B cell (primary cell): ENCODE measurements at regions not wholly inside any gene's neighbourhood (a gene's known extent, or its start where the extent isn't known, plus 50 kb on each side); places are given as distances from the start of the nearest gene placed in this dataset.
"Not testable (repeated sequence)": the region's sequence is repeated elsewhere in the genome, so short reads cannot be mapped to it uniquely, and the experiment has no call there.

ENCODE experiments used
- ATAC-seq: fragments of 200-7000 bp; cut with Tn5 transposase; one replicate; pipeline ENCODE4 v1.10.0; 2021; ENCODE audit warnings: low read depth, mild to moderate bottlenecking, moderate number of reproducible peaks, moderate library complexity
- CTCF ChIA-PET: fragments of 350-600 bp; sonication (Branson Sonifier 250); formaldehyde crosslinking; loops from one replicate; lab custom pipeline; 2021; ENCODE audit warnings: antibody characterized with exemption, inconsistent platforms; lab: Charles Lee
- POLR2A ChIA-PET: fragments of 350-600 bp; sonication (Branson Sonifier 250); formaldehyde crosslinking; loops from one replicate; lab custom pipeline; 2021; ENCODE audit warnings: antibody characterized with exemption; lab: Charles Lee
- DNase-seq: peaks from one replicate; pipeline ENCODE4 v3.0.0; 2013
- H2AFZ ChIP-seq: 2 replicates; pipeline ENCODE4 v1.6.1; 2012; ENCODE audit warnings: mild to moderate bottlenecking, low read depth, low read length; ENCODE audit not compliant: insufficient read depth, poor library complexity, severe bottlenecking
- H3K27ac ChIP-seq, 2 donors: 1 replicate in 1 of 2; 2 replicates in 1 of 2; pipeline ENCODE4 v1.5.1; 2012 to 2013; ENCODE audit warnings: low read length in 2 of 2, mild to moderate bottlenecking in 2 of 2, moderate library complexity in 1 of 2
- H3K27me3 ChIP-seq, 4 experiments: fragments of 200-600 bp in 1 of 4; sonication (generic) in 1 of 4; replicated peaks in 1 of 4; 1 replicate in 2 of 4; 2 replicates in 2 of 4; pipeline versions ENCODE4 v1.6.1 to v1.7.0; 2013 to 2016; ENCODE audit warnings: low read length in 3 of 4, mild to moderate bottlenecking in 2 of 4, mixed read lengths in 1 of 4, moderate library complexity in 1 of 4; ENCODE audit not compliant: insufficient read depth in 4 of 4, control insufficient read depth in 3 of 4; ENCODE audit errors: control extremely low read depth in 1 of 4
- H3K36me3 ChIP-seq, 2 experiments: replicated peaks in 1 of 2; 1 replicate in 1 of 2; 2 replicates in 1 of 2; pipeline versions ENCODE4 v1.6.1 to v1.7.1; 2013; ENCODE audit warnings: low read length in 1 of 2; ENCODE audit not compliant: insufficient read depth in 2 of 2, control insufficient read depth in 1 of 2; ENCODE audit errors: control extremely low read depth in 1 of 2, extremely low read depth in 1 of 2
- H3K4me1 ChIP-seq, 2 donors: fragments of 200-600 bp in 1 of 2; sonication (generic) in 1 of 2; 1 replicate in 1 of 2; 2 replicates in 1 of 2; pipeline versions ENCODE4 v1.5.1 to v1.6.1; 2013 to 2017; ENCODE audit warnings: low read length in 2 of 2; ENCODE audit not compliant: control insufficient read depth in 2 of 2, insufficient read depth in 2 of 2
- H3K4me2 ChIP-seq: replicated peaks from 2 replicates; pipeline ENCODE3; 2012; ENCODE audit warnings: mild to moderate bottlenecking, low read depth, low read length; ENCODE audit not compliant: poor library complexity, severe bottlenecking
- H3K4me3 ChIP-seq, 5 experiments: fragments of 200-600 bp in 1 of 5; sonication (generic) in 1 of 5; 1 replicate in 3 of 5; 2 replicates in 2 of 5; pipeline versions ENCODE4 v1.5.1 to v1.7.0; 2011 to 2016; ENCODE audit warnings: low read length in 4 of 5, mild to moderate bottlenecking in 4 of 5, low read depth in 2 of 5, control low read depth in 1 of 5, moderate library complexity in 1 of 5; ENCODE audit not compliant: insufficient read depth in 1 of 5; ENCODE audit errors: control extremely low read depth in 1 of 5, extremely low read depth in 1 of 5
- H3K79me2 ChIP-seq: fragments of 200-600 bp; sonication (generic); one replicate; pipeline ENCODE4 v1.6.0; 2016; ENCODE audit warnings: low read length; ENCODE audit not compliant: control insufficient read depth, insufficient read depth
- H3K9ac ChIP-seq: fragments of 200-600 bp; sonication (generic); 2 replicates; pipeline ENCODE4 v1.6.1; 2017; ENCODE audit warnings: mild to moderate bottlenecking, low read length, moderate library complexity
- H3K9me3 ChIP-seq, 3 donors: one replicate each; pipeline versions ENCODE4 v1.6.1 to v1.7.1; 2013; ENCODE audit warnings: low read length in 2 of 3; ENCODE audit not compliant: control insufficient read depth in 2 of 3, insufficient read depth in 1 of 3; ENCODE audit errors: control extremely low read depth in 1 of 3
- H4K20me1 ChIP-seq: 2 replicates; pipeline ENCODE4 v1.6.0; 2012; ENCODE audit warnings: mild to moderate bottlenecking, low read length; ENCODE audit not compliant: insufficient read depth, control insufficient read depth, poor library complexity, severe bottlenecking
- H3K27ac Mint-ChIP-seq: one replicate; pipeline ENCODE4 v1.8.0; 2021; ENCODE audit warnings: mixed read lengths
- H3K27me3 Mint-ChIP-seq: one replicate; pipeline ENCODE4 v1.8.0; 2021; ENCODE audit warnings: mixed read lengths
- H3K4me1 Mint-ChIP-seq: one replicate; pipeline ENCODE4 v1.8.0; 2021; ENCODE audit warnings: mixed read lengths
- H3K4me3 Mint-ChIP-seq: one replicate; pipeline ENCODE4 v1.8.0; 2021; ENCODE audit warnings: mixed read lengths
- H3K9me3 Mint-ChIP-seq: one replicate; pipeline ENCODE4 v1.8.0; 2022; ENCODE audit warnings: mixed read lengths; ENCODE audit not compliant: insufficient read depth
- EZH2 ChIP-seq: IDR thresholded peaks from 2 replicates; pipeline ENCODE4 v1.6.1; 2012; ENCODE audit warnings: borderline replicate concordance, low read depth, mild to moderate bottlenecking, moderate library complexity, low read length; ENCODE audit not compliant: insufficient read depth, poor library complexity, severe bottlenecking
- WGBS: methylation state at CpG from one replicate; pipeline ENCODE4 v1.1.5; 2013; ENCODE audit warnings: missing lambda C conversion rate; ENCODE audit not compliant: insufficient coverage; 5-methylcytosine and 5-hydroxymethylcytosine counted together
- intact Hi-C: fragments of 100-400 bp; cut with micrococcal nuclease; formaldehyde crosslinking; loops from one replicate; pipeline ENCODE4 v1.10.0; 2022
- TF ChIP-seq, protein P1 (sequence below): fragments of 200-600 bp; IDR thresholded peaks from one replicate; pipeline ENCODE4 v1.8.0; 2022; ENCODE audit warnings: antibody characterized with exemption, mild to moderate bottlenecking

DNA sequence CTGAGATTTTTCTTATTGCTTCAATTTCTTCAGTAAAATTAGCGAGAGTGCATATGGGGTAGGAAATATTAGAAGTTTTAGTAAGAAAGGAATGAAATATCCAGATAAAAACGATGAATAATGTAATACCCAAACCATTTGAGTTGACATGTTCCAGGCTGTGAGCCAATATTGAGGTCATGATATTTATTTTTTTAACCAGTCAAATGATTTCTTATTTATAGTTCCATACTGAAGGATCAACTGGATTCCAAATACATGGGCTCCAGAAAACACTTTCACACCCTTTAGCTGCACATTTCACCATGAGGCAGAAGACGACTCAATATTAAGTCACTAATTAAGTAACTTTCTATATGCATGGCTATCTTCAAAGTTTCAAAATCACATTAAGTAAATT is 312.5 kb downstream of the PPP1R3A start:
- POLR2A ChIA-PET = no interaction called here
- Histone ChIP-seq H3K4me3 (no peak overlapping the region), H3K9me3 (no peaks in the 10 kb centered on the region), H3K27ac (no peak overlapping the region), H3K4me1 (no peaks in the 10 kb centered on the region), H3K27me3 (no peaks in the 10 kb centered on the region), H3K9ac (no peak overlapping the region), H4K20me1 (no peaks in the 10 kb centered on the region), H3K36me3 (no peaks in the 10 kb centered on the region), H2AFZ (no peak overlapping the region), H3K4me2 (no peak overlapping the region), H3K79me2 (no peaks in the 10 kb centered on the region)
- WGBS = no CpG with 5 or more reads among the region's 3 CpGs
- H3K4me1 Mint-ChIP-seq = no peaks in the 10 kb centered on the region
- H3K4me3 Mint-ChIP-seq = no peak overlapping the region
- DNase-seq (no peak), ATAC-seq (no peak)
- no peak overlapping the region for H3K27ac Mint-ChIP-seq
- TF ChIP-seq, protein P1, sequence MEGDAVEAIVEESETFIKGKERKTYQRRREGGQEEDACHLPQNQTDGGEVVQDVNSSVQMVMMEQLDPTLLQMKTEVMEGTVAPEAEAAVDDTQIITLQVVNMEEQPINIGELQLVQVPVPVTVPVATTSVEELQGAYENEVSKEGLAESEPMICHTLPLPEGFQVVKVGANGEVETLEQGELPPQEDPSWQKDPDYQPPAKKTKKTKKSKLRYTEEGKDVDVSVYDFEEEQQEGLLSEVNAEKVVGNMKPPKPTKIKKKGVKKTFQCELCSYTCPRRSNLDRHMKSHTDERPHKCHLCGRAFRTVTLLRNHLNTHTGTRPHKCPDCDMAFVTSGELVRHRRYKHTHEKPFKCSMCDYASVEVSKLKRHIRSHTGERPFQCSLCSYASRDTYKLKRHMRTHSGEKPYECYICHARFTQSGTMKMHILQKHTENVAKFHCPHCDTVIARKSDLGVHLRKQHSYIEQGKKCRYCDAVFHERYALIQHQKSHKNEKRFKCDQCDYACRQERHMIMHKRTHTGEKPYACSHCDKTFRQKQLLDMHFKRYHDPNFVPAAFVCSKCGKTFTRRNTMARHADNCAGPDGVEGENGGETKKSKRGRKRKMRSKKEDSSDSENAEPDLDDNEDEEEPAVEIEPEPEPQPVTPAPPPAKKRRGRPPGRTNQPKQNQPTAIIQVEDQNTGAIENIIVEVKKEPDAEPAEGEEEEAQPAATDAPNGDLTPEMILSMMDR = no peak
- no peak for TF ChIP-seq EZH2
- CTCF ChIA-PET = no interaction called here
- intact Hi-C loops = no loop called here
- no peaks in the 10 kb centered on the region for H3K27me3 Mint-ChIP-seq
- H3K9me3 Mint-ChIP-seq = no peaks in the 10 kb centered on the region

DNA sequence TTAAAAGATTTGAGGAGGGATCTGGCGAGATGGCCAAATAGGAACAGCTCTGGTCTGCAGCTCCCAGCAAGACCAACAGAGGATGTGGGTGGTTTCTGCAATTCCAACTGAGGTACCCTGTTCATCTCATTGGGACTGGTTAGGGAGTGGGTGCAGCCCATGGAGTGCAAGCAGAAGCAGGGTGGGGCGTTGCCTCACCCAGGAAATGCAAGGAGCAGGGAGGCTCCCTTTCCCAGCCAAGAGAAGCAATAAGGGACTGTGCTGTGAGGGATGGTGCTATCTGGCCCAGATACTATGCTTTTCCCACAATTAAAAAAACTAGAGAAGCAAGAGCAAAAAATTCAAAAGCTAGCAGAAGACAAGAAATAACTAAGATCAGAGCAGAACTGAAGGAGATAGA is 318.4 kb downstream of the PPP1R3A start:
- H3K4me3 Mint-ChIP-seq, H3K36me3 ChIP-seq, H3K27ac ChIP-seq, H3K27me3 Mint-ChIP-seq, intact Hi-C loops, H2AFZ ChIP-seq, CTCF ChIA-PET, H3K4me1 ChIP-seq, H3K9ac ChIP-seq, H4K20me1 ChIP-seq, DNase-seq, POLR2A ChIA-PET, H3K79me2 ChIP-seq, H3K9me3 ChIP-seq, H3K4me3 ChIP-seq, H3K9me3 Mint-ChIP-seq, H3K4me1 Mint-ChIP-seq, ATAC-seq, H3K27me3 ChIP-seq, H3K4me2 ChIP-seq, H3K27ac Mint-ChIP-seq: not testable (repeated sequence)
- WGBS = 43% methylated on average over 1 of the region's 2 CpGs

DNA sequence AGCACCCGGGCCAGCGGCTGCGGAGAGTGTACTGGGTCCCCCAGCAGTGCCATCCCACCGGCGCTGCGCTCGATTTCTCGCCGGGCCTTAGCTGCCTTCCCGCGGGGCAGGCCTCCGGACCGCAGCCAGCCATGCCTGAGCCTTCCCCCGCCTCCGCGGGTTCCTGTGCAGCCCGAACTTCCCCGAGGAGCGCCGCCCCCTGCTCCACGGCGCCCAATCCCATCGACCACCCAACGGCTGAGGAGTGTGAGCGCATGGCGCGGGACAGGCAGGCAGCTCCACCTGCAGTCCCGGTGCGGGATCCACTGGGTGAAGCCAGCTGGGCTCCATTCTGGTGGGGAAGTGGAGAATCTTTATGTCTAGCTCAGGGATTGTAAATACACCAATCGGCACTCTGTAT is 325.4 kb downstream of the PPP1R3A start:
- H3K27me3 ChIP-seq, H3K9me3 ChIP-seq, H4K20me1 ChIP-seq, H3K9ac ChIP-seq, POLR2A ChIA-PET, H3K9me3 Mint-ChIP-seq, H3K4me1 ChIP-seq, H3K27me3 Mint-ChIP-seq, H3K4me3 ChIP-seq, H3K27ac ChIP-seq, H3K4me3 Mint-ChIP-seq, ATAC-seq, DNase-seq, CTCF ChIA-PET, H3K79me2 ChIP-seq, H2AFZ ChIP-seq, H3K4me2 ChIP-seq, H3K36me3 ChIP-seq, H3K4me1 Mint-ChIP-seq, H3K27ac Mint-ChIP-seq, intact Hi-C loops: not testable (repeated sequence)
- WGBS = 95% methylated on average over 26 of the region's 30 CpGs
